Activated CD4-positive, CD25-positive, alpha-beta regulatory T cell treated with anti-CD3 and anti-CD28 coated beads, Interleukin-2, amount 50 U/mL, for 24 hours (primary cell): ENCODE measurements at regions not wholly inside any gene's neighbourhood (a gene's known extent, or its start where the extent isn't known, plus 50 kb on each side); places are given as distances from the start of the nearest gene placed in this dataset.
"Not testable (repeated sequence)": the region's sequence is repeated elsewhere in the genome, so short reads cannot be mapped to it uniquely, and the experiment has no call there.

ENCODE experiments used
- ATAC-seq, 2 donors: fragments of 150-1000 bp; cut with Tn5 transposase; one replicate each; pipeline ENCODE4 v1.10.0; 2021; ENCODE audit warnings: mild to moderate bottlenecking in 1 of 2, moderate library complexity in 1 of 2

DNA sequence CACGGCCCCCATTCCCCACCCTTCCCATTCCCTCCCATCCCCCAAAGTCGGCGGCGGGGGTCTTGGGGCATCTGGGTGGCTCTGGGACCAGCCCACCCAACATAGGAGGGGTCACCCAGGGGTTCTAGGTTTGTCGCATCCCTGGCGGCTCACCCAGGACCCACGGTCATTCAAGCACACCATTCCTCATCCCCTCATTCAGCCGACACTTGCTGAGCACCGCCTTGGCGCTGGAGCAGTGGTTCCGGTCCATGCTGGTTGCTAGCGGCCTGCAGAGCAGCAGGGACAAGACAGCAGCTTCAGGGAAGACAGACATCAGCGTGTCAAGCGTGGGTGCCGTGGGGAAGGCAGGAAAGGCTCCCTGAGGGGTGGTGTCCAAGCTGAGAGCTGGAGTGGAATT is 50.5 kb upstream of the OTOS start:
- no peak for ATAC-seq

DNA sequence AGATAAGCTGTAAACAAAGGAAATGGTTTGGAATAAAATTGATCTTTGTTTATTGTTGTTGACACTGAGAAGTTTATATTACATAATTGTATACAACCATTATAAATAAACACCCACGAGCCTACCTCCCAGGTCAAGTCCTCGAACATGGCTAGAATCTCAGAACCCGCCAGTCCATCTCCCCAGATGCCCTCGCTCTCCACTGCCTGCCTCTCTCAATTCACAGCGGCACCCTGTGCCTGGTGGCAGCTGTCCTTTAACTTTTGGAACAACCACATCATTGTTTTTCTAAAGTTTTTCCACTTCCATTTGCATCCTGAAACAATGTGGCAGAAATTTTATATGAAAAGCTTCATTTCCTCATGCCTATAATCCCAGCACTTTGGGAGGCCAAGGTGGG is 52.2 kb upstream of the OTOS start:
- ATAC-seq = no peak

DNA sequence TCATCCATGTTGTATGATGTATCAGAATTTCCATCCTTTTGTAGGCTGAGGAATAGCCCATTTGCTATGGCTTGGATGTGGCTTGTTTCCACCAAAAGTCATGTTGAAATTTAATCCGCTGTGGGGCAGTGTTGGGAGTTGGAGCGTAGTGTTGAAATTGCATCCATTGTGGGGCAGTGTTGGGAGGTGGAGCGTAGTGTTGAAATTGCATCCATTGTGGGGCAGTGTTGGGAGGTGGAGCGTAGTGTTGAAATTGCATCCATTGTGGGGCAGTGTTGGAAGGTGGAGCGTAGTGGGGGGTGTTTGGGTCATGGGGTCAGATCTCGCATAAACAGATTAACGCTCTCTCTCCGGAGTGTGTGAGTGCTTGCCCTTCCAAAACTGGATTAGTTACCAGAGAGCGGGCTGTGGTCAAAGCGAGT is 53.9 kb upstream of the OTOS start:
- not testable (repeated sequence) for ATAC-seq

DNA sequence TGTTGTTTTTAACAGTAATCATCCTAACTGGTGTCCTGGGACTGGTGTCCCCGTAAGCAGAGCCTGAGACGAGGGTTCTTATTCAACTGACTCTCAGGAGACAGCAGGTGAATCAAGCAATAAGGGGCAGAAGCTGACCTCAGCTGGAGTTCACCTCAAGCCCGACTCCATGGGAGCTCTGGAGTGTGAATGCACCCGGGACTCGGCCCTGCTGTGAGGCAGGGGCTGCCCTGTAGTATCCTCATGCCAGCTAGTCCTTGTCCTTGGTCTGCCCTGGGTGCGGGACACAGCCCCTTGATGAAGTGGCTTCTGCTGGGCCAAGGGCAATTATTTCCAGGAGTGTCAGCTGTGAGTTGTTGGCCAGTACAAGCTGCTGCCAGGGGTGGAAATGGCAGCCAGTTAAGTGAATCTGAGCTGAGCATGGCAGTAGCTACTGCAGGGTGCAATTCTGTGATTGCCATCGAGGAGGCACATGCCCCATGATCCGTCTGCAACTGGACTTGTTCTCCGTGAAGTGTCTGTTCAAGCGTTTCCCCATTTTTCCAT is 54.9 kb upstream of the OTOS start:
- ATAC-seq = no peak

DNA sequence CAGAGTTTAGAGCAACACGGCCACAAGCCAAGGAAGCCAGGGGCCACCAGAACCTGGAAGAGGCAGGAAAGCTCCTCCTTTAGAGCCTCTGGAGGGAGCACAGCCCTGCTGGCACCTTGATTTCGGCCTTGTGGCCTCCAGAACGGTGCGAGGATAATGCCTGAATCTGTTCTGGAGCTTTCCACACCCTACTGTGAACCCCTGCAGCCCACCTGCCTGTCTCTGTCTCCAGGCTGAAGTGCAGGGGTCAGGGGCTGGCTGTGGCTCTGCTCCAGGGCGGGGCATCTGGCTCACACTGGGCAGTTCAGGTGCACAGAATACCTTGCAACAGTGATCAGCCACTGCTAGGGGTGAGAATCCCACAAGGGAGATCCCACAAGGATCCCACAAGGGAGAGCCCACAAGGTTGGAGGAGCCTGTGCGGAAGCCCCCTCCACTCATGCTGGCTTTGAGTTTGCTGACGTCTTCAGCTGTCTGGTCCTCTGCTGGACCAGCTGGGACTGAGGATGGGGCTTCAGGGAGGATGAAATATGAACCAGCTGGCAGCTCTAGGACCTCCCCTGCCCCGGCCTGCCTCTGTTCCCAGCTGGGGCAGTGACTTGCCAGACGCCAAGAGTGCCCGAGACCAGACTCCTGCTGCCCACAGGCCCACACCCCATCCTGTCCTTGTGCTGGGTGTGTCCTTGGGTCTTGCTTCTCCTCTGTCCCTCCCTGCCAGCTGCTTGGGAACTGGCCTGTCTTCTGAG is 56.4 kb upstream of the OTOS start:
- no peak for ATAC-seq

DNA sequence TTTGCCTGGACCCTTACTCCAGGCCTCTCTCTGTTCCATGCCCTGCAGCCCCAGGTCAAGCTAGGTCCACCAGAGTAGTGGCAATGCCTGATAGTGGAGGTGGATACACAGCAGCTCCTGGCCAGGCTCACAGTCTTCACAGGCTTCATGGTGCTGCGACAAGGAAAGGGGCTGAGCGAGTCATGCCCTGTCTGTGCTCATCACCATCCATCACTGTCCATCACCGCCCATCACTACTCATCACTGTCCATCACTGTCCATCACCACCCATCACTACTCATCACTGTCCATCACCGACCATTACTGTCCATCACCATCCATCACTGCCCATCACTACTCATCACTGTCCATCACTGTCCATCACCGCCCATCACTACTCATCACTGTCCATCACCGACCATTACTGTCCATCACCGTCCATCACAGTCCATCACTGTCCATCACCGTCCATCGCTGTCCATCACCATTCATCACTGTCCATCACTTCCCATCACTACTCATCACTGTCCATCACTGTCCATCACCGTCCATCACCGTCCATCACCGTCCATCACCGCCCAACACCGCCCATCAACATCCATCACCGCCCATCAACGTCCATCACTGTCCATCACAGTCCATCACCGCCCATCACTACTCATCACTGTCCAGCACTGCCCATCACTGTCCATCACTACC is 57.1 kb upstream of the OTOS start:
- no peak for ATAC-seq

DNA sequence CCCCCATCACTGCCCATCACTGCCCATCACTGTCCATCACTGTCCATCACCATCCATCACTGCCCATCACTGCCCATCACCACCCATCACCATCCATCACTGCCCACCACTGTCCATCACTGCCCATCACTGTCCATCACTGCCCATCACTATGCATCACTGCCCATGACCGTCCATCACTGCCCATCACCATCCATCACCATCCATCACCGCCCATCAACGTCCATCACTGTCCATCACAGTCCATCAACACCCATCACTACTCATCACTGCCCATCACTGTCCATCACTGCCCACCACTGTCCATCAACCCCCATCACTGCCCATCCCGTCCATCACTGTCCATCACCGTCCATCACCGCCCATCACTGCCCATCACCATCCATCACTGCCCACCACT is 57.8 kb upstream of the OTOS start:
- ATAC-seq = no peak

DNA sequence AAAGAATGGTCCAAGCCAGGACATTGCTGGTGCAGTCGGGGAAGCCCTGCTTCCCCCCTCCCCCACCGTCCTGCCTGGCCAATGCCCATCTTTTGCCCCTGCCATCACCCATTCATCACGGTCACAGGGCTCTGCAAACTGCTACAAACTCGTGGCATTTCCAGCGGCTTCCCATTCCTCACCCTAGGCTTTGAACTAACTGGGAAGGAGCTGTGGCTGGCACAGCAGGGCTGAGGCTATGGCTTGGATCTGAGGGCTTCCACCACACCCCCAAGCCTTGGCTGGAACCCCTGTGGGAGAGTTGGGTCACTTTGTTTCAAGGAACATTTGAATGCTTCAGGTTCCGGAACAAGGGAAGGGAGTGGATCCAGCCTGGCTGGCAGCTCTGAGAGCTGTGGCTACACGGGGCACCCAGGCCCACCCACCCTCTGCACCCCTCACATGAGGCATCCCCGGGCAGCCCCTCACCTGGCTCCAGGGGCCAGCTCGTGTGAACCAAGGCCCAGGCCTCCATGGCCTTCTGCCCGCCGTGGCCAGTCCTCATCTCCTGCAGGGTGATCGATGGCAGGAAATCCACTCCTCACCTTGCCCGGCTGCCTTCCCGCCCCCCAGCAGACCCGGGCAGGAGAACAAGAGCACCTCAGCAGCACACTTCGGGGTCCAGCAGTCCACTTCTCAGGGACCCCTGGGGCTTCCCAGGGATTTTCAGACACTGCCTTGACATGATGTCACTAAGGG is 58.8 kb upstream of the OTOS start:
- ATAC-seq = no peak

DNA sequence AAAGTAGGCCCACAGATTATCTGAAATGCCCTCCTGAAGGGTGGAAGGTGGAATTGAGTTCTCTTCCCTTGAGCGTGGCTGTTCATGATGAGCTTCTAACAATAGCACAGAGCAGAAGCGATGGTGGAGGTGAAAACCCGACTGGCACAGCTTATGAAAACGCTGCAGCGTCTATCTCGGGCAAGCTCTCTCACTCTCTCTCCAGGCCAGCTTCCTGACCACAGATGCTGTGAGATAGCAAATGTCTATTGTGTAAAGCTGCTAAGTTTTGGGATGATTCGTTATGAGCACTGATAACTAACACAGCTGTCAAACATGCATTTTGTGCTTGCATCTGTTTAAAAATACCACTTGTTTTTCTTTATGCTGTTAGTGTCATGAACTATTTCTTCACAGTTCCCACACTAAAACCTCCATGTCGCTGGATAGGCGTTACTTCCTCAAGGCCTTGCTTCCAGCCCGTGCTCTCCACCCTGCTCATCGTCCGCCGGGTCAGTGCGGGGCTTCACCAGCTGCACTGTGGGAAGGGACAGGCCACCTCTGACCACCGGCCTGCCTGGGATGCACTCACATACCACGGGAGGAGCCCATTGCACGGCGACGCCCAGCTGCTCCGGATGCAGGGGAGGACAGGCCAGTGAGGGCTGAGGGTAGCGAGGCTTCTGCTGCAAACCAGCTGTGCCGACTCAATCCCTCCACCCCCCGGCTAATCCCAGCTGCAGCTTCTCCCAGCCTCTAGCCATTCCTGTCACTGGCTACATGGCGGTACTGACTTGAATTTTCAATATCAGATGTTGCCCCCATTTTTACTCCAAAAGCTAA is 60.0 kb upstream of the OTOS start:
- ATAC-seq = no peak

DNA sequence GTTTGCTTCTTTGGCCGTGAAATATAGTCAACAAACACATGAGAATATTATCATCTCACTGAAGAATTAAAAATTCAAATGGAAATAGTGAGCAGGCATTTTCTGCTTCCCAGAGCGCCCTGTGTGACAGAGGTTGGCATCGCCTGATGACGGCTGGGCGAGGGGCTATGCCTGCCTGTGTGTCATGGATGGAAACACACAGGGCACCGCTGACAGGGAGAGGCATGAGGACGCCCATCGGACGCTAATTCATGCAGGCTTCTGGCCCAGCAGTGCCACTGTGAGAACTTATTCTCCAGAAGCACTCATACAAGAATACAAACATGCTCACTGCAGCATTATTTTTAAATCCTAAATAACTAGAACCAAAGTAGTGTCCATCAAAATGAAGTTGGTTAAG is 61.4 kb upstream of the OTOS start:
- no peak for ATAC-seq

DNA sequence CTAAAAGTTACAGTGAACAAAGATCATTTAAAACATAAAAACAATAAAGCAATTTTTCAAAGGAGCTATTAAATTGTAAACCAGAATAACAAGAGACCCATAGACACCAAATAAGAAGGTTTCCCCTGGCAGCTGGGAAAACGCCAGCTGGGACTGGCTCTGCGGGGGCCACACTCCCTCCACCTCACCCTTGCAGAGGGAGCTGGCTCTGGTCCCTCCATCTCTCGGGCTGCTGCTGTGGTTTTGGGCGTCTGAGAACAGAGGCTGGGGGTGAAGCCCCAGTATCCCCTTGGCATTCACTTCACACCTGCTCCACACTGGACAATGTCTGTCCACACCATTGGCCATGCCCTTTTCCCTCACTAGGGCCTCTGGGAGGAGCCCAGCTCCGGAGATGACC is 62.1 kb upstream of the OTOS start:
- ATAC-seq = no peak

DNA sequence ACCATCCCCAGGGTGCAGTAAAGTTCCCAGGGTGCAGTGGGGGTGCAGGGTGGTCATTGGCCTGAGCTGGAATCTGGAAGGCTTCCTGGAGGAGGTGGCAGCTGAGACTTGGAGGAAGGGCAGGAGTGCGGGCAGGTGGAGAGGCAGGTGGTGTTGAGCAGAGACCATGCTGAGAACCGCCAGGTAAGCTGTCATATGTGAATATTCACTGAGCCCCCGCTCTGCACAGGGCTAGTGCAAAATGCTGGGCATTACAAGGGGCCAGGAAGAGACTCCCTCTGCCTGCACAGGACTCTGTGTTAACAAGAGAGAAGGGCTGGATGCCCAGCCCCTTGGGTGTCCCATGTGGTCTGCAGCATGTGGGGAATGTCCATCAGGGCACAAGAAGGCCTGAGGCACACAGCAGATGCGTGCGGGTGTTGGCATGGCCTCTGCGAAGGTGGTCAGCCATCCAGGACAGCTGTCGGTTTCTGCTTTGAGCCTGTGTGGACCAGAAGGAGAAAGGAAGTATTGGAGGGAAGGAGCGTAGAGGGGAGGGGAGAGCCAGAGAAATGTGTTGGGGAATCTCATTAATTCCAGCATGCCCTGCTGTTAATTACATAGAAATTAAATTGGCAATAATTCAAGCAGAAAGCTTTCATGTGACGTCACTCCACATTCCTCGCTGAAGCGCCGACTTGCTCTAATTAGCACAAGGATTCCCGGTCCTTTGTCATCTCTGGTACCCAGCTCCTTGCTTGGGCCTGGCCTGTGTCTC is 62.8 kb upstream of the OTOS start:
- no peak for ATAC-seq

DNA sequence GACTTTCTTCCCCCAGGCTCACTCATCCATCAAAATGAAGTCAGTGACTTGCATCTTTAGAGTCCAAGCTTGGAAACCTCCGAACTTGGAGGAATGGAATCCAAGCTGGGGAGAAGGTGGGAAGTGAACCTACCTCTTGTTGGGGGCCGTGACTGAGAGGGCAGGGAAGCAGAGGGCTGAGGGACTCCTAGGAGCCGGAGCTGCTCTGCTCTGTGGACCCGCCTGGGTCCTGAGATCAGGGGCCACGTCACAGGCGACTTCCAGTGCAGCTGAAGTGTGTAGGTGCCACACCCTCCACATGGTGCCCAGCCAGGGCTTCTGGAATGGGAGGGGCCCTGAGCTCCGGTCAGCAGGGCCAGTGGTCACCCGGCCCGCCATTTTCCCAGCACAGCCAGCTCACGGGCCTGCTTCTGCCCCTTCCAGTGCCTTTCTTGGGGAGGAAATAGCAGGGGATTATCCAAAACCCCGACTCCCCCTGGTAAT is 63.4 kb upstream of the OTOS start:
- no peak for ATAC-seq

DNA sequence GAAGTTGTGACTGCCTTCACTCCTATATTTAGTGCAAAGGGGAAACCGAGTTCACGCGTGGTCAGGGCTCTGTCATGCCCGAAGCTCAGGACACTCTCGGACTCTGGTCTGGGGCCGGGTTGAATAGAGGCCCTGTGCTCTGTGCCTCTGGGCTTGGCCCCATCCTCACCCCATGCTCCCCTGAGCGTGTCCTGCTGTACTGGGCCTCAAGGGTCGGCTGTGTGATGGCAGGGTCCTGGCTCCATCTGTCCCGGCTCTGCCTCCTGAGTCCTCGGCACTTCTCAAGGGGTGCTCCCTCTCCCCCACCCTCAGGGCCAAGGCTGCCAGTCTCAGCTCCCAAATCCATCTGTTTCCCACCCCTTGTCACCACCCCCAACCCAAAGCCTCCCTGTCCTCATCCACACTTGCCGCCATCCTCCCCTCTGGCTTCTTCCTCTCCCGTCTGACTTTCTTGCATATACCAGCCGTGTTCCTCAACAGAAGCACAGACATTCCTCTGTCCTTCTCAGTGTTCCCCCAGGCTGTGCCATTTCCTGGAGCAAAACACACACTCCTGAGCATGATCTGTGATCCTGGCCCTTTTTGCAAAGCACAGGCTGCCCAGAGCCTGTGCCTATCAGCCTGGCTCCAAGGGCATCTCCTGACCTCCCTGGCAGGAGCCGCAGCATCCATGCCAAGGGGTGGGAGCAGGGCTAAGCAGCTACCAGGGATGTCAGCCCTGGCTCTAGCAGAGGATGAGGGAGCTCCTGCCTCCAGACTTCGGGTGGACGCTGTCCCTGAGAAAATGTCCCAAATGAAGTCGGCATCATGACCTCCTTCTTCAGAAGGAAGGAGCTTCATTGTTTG is 64.2 kb upstream of the OTOS start:
- ATAC-seq = no peak

DNA sequence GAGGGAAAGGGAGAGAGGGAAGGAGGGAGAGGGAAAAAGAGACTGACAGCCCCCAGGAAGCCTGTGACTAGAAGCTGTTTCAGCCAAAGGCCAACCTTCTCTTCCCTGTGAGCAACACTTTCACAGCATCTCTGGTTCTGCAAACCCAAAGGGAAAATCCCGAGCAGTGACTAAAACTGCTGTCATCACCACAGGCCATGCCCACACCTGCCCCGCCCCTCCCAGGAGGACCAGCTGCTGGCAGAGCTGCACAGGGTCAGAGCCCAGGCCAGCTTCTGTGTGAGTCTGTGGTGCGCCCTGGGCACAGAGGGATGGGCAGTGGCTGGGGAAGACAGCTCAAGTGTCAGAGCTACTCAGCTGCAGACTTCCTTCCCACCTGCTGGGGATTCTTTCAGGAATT is 64.9 kb upstream of the OTOS start:
- ATAC-seq = peak; percentile 79 to 87

DNA sequence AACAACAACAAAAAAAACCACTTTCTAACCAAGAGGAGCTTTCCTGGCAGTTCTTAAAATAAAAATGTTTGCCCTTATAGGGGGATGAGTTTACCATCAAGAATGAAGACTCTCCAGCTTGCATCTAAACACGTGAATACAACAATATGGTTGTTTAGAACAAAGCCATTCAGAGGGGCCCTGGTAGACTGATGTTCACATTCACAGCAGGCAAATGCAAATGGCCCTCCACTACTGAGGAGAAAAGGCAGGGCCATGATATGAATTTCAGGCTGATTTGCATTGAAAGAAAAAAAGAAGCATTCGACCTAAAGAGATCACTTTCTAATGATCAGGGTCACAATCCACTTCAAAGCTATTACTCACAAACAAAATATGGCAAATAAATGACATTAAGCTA is 65.3 kb upstream of the OTOS start:
- ATAC-seq = no peak

DNA sequence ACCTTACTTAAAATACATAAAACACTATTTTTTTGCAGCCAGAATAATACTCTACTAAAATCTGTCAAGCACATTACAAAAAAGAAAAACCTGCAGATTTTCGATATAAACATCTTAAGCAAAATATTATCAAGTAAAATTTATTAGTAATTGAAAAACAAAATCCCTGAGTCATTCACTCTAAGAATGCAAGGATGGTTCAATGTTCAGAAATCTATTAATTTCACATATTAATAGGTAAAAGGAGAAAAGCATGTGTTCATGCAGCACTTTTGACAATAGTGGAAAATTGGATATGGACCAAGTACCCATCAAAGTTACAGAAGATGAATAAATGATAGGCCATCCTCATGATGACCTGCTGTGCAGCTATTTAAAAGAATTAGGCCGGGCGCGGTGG is 66.2 kb upstream of the OTOS start:
- no peak for ATAC-seq

DNA sequence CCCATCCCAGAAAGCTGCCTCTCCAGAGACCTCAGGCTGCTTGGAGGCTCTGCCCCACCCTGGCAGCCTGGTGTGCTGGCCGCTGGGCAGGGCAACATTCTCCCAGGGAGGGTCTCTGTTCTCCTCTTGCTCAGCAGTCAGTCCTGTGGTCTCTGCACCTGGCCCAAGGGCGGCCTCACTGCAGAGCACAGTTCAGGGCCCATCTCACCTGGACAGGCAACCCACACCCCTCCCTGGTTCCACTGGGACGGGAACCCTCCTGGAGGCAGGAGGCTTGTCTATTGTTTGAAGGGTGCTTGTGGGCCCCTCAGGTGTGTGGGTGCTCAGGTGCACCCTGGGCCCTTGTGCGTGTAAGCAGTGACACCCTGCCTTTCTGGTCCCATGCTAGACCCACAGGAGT is 67.2 kb upstream of the OTOS start:
- no peak for ATAC-seq

DNA sequence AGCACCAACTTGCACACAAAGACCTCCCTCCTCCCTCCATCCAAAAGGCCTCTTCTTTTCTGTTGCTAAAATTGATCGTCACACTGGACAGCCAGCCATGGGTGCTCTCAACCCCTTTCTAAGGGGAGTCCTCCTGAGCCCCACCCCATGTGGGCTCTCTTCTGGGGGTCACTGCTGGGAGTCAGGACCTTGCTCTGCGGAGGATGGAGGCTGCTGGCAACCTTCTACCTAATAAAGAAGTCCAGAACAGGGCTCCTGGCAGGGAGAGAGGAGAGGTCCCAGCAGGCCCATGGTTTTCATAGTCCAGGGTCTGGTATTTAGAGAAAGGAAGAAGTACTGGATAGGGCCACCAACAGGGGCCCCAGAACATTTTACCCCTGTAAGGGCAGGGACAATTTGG is 67.6 kb upstream of the OTOS start:
- ATAC-seq = no peak

DNA sequence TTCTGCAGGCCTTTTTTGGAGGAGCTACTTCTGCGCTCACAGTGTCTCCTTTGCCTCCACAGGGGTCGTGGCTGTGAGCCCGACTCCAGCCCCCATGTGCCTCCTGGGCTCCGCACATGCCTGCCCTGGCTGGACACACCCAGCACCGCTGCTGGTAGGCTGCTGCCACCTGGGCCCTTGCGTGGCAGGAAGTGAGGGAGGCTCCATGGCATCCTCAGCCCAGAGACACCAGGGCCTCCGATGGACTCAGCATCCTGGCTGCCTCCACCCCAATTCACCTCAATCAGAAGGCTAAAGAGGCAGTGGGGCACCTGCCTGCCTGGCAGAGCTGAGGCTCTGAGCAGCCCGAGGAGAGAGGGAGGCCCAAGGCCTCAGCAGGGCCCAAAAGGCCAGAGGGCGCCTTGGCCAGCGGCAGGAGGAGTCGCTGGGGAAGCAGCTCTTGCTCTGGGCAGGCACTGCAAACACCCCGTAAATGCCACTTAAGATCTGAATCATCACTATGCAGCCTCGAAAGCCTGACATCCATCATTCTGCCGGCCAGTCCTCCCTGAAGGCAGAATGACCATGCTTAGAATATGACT is 68.3 kb upstream of the OTOS start:
- no peak for ATAC-seq

DNA sequence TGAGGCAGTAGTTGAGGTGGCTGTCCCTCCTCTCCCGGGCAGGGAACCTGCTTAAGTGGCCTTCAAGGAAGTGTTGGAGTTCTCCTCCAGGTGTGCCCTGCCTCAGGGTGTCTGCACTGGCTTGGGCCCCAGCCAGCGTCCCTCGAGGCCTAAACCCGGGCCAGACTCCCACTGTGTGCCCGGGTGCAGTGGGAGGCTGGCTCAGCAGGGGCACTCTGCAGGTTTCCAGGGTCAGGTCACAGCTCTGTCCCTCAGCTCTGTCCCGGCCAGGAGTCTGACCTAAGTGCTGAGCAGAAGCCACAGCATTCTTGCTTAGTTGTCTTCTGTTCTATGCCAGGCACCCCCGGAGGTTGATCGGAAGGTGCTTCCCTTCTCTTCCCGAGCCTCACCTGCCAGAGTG is 69.0 kb upstream of the OTOS start:
- no peak for ATAC-seq
